Endothelial cell of umbilical vein (primary cell): ENCODE measurements at regions not wholly inside any gene's neighbourhood (a gene's known extent, or its start where the extent isn't known, plus 50 kb on each side); places are given as distances from the start of the nearest gene placed in this dataset.

Experiments used
- BruUV-seq: library from RNA; stranded (reverse); fragments of 400-500 nt; replicated peaks from 2 replicates; lab custom pipeline; 2021; lab: Mats Ljungman, UMichigan
- CTCF ChIA-PET: fragments of 300-600, 350-600 bp; sonication (Branson Sonifier 250); formaldehyde crosslinking; loops from one replicate; lab custom pipeline; 2021; ENCODE audit warnings: antibody characterized with exemption, inconsistent platforms; lab: Charles Lee
- POLR2A ChIA-PET: fragments of 300-600, 350-600 bp; sonication (Branson Sonifier 250); formaldehyde crosslinking; loops from one replicate; lab custom pipeline; 2021; ENCODE audit warnings: antibody characterized with exemption, inconsistent platforms; lab: Charles Lee
- DNase-seq: peaks from one replicate; pipeline ENCODE4 v3.0.0-alpha.2; 2011; ENCODE audit warnings: low read depth, low spot score
- FAIRE-seq: peaks from 2 replicates; lab custom pipeline; 2011; peaks lifted over from hg19 to GRCh38; lab: Jason Lieb, UNC
- H2AFZ ChIP-seq: 2 replicates; pipeline ENCODE4 v1.6.0; 2012; ENCODE audit warnings: low read depth, low read length, control low read depth, inconsistent platforms
- H3K27ac ChIP-seq: 2 replicates; pipeline ENCODE4 v1.5.1; 2011; ENCODE audit warnings: low read depth, mild to moderate bottlenecking, control low read depth, low read length, moderate library complexity; ENCODE audit not compliant: insufficient read depth
- H3K27me3 ChIP-seq, 2 experiments: 2 replicates each; pipeline versions ENCODE4 v1.6.0 to v1.6.1; 2011; ENCODE audit warnings: low read length in 2 of 2, mixed read lengths in 1 of 2; ENCODE audit not compliant: control insufficient read depth in 2 of 2, insufficient read depth in 2 of 2
- H3K36me3 ChIP-seq, 2 experiments: 2 replicates in 1 of 2; 3 replicates in 1 of 2; pipeline ENCODE4 v1.5.1; 2011; ENCODE audit warnings: low read length in 2 of 2, mild to moderate bottlenecking in 1 of 2, moderate library complexity in 1 of 2; ENCODE audit not compliant: control insufficient read depth in 2 of 2, insufficient read depth in 2 of 2; ENCODE audit errors: extremely low read depth in 1 of 2
- H3K4me1 ChIP-seq: 3 replicates; pipeline ENCODE4 v1.5.1; 2011; ENCODE audit warnings: mild to moderate bottlenecking, low read length; ENCODE audit not compliant: control insufficient read depth, insufficient read depth; ENCODE audit errors: extremely low read depth
- H3K4me2 ChIP-seq: 2 replicates; pipeline ENCODE4 v1.6.1; 2011; ENCODE audit warnings: low read length, control low read depth, mixed read lengths; ENCODE audit not compliant: insufficient read depth
- H3K4me3 ChIP-seq, 3 experiments: fragments of 200-600 bp in 1 of 3; sonication (generic), shearing (Covaris generic) in 1 of 3; replicated peaks in 1 of 3; 2 replicates each; pipeline ENCODE4 v1.5.1; 2011 to 2016; ENCODE audit warnings: control low read depth in 3 of 3, low read length in 3 of 3, mild to moderate bottlenecking in 2 of 3, inconsistent platforms in 1 of 3, low read depth in 1 of 3, moderate library complexity in 1 of 3; ENCODE audit not compliant: insufficient read depth in 1 of 3
- H3K79me2 ChIP-seq: 2 replicates; pipeline ENCODE4 v1.6.0; 2012; ENCODE audit warnings: low read length, inconsistent platforms; ENCODE audit not compliant: control insufficient read depth, insufficient read depth
- H3K9ac ChIP-seq: replicated peaks from 2 replicates; pipeline ENCODE3; 2011; ENCODE audit warnings: low read length, control low read depth; ENCODE audit not compliant: insufficient read depth; ENCODE audit errors: extremely low read depth
- H3K9me1 ChIP-seq: replicated peaks from 3 replicates; pipeline ENCODE4 v1.6.0; 2011; ENCODE audit warnings: mild to moderate bottlenecking, low read length; ENCODE audit not compliant: control insufficient read depth, insufficient read depth; ENCODE audit errors: extremely low read depth
- H3K9me3 ChIP-seq: replicated peaks from 2 replicates; pipeline ENCODE4 v1.5.1; 2012; ENCODE audit warnings: low read length, inconsistent platforms; ENCODE audit not compliant: control insufficient read depth, insufficient read depth
- H4K20me1 ChIP-seq: replicated peaks from 2 replicates; pipeline ENCODE3; 2011; ENCODE audit warnings: mild to moderate bottlenecking, low read length; ENCODE audit not compliant: control insufficient read depth, insufficient read depth; ENCODE audit errors: extremely low read depth
- EZH2 ChIP-seq: IDR thresholded peaks from 2 replicates; pipeline ENCODE4 v1.6.1; 2012; ENCODE audit warnings: borderline replicate concordance, low read depth, mild to moderate bottlenecking, moderate library complexity, low read length, inconsistent platforms; ENCODE audit not compliant: severe bottlenecking
- FOS ChIP-seq: IDR thresholded peaks from 2 replicates; pipeline ENCODE4 v1.6.1; 2011; ENCODE audit warnings: mild to moderate bottlenecking, low read length, moderate library complexity, borderline replicate concordance; ENCODE audit not compliant: insufficient read depth
- GATA2 ChIP-seq: IDR thresholded peaks from 2 replicates; pipeline ENCODE4 v1.7.0; 2011; ENCODE audit warnings: low read depth, mild to moderate bottlenecking, moderate library complexity, mixed read lengths, low read length; ENCODE audit not compliant: insufficient read length, insufficient read depth
- JUN ChIP-seq: IDR thresholded peaks from 2 replicates; pipeline ENCODE4 v1.6.1; 2011; ENCODE audit warnings: borderline replicate concordance, low read depth; ENCODE audit not compliant: insufficient read length, insufficient read depth
- MAX ChIP-seq: IDR thresholded peaks from 2 replicates; pipeline ENCODE4 v1.6.1; 2011; ENCODE audit not compliant: insufficient read depth, insufficient read length
- MYC ChIP-seq: IDR thresholded peaks from one replicate; pipeline ENCODE4 v1.6.1; 2011; ENCODE audit warnings: mild to moderate bottlenecking, low read depth, low read length
- POLR2A ChIP-seq: IDR thresholded peaks from 2 replicates; pipeline ENCODE4 v1.6.1; 2012; ENCODE audit warnings: low read depth, mild to moderate bottlenecking, control low read depth, low read length
- POLR2AphosphoS5 ChIP-seq: IDR thresholded peaks from 2 replicates; pipeline ENCODE4 v1.6.1; 2012; ENCODE audit warnings: low read depth, mild to moderate bottlenecking, control low read depth, low read length, moderate library complexity; ENCODE audit not compliant: insufficient read depth
- dilution Hi-C: fragments of 300-500 bp; cut with MboI; formaldehyde crosslinking; loops from one replicate; pipeline ENCODE4 v1.15.0; 2019; ENCODE audit warnings: low sequenced_read_pairs; ENCODE audit not compliant: extremely low pct_ligation_motif_present
- intact Hi-C: fragments of 100-400 bp; cut with micrococcal nuclease; formaldehyde crosslinking; loops from one replicate; pipeline ENCODE4 v1.10.0; 2022

DNA sequence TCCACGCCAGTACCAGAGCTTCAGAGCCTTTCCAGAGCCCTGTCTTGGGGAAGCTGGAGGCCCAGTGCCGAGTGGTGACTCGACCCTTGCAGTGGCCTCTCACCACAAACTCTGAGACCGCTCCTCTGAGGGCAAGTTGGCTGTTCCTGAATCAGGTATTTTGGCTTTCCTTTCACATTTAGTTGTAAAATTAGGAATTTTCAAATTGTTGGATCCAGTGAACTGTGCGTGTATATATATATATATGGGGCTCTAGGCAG, 128.7 kb upstream of the UNC5B start:
- dilution Hi-C loops: no loop called here
- no peak for DNase-seq

GRCh38 chr10:71084061-71084817, 128.1 kb upstream of the UNC5B start:
- BruUV-seq: no TSS peak
- ChIA-PET POLR2A (no interaction called here), CTCF (no interaction called here)
- intact Hi-C loops (no loop called here), dilution Hi-C loops (no loop called here)
- DNase-seq (no peak), FAIRE-seq (no peak)
- Histone ChIP-seq H3K4me3 (no peak overlapping the region), H3K9ac (no peak overlapping the region), H4K20me1 (no peaks in the 10 kb centered on the region), H3K9me1 (no peaks in the 10 kb centered on the region), H3K9me3 (no peaks in the 10 kb centered on the region), H3K4me2 (no peak overlapping the region), H3K79me2 (no peaks in the 10 kb centered on the region), H2AFZ (no peak overlapping the region), H3K36me3 (no peaks in the 10 kb centered on the region), H3K27me3 (peaks cover 3 to 4% of the 10 kb centered on the region in 2 experiments), H3K27ac (no peak overlapping the region), H3K4me1 (no peaks in the 10 kb centered on the region)
- TF ChIP-seq MYC: no peak
- TF ChIP-seq MAX: no peak
- TF ChIP-seq GATA2: no peak
- no peak for TF ChIP-seq EZH2
- TF ChIP-seq FOS: no peak
- TF ChIP-seq POLR2A: no peak

More for the DNA sequence above, 128.7 kb upstream of the UNC5B start:
- no peak overlapping the region for H2AFZ ChIP-seq
- TF ChIP-seq JUN: no peak
- TF ChIP-seq POLR2AphosphoS5: no peak
- TF ChIP-seq MYC: no peak
- no peak for TF ChIP-seq FOS
- H3K36me3 ChIP-seq: no peaks in the 10 kb centered on the region
- no peak overlapping the region for H3K9ac ChIP-seq
- POLR2A ChIA-PET: no interaction called here
- no TSS peak for BruUV-seq
- H3K4me2 ChIP-seq: no peak overlapping the region
- FAIRE-seq: no peak
- intact Hi-C loops: no loop called here
- H4K20me1 ChIP-seq: no peaks in the 10 kb centered on the region
- H3K27me3 ChIP-seq: peaks cover 3 to 4% of the 10 kb centered on the region in 2 experiments
- H3K9me1 ChIP-seq: no peaks in the 10 kb centered on the region
- no peak overlapping the region for H3K27ac ChIP-seq
- H3K4me1 ChIP-seq: no peaks in the 10 kb centered on the region
- no peaks in the 10 kb centered on the region for H3K79me2 ChIP-seq
- CTCF ChIA-PET: no interaction called here
- H3K4me3 ChIP-seq: no peak overlapping the region
- H3K9me3 ChIP-seq: no peaks in the 10 kb centered on the region
